ENCODE measurements at regions not wholly inside any gene's neighbourhood (a gene's known extent, or its start where the extent isn't known, plus 50 kb on each side); places are given as distances from the start of the nearest gene placed in this dataset.
"Not testable (repeated sequence)": the region's sequence is repeated elsewhere in the genome, so short reads cannot be mapped to it uniquely, and the experiment has no call there.

DNA sequence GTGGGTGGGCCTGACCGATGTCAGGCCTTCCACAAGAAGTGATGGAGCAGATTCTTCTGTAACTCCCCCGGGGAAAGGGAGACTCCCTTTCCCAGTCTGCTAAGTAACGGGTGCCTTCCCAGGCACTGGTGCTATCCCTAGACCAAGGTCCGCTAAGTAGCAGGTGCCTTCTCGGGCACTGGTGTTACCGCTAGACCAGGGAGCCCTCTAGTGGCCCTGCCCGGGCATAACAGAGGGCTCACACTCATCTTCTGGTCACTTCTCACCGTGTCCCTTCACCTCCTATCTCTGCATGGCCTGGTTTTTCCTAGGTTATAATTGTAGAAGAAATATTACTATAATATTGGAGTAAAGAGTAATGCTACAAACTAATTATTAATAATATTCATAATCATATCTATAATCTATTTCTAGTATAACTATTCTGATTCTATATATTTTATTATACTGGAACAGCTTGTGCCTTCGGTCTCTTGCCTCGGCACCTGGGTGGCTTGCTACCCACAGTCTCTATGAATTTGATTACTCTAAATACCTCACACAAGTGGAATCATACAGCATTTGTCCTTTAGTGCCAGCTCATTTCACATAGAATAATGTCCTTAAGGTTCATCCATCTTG lies 1378.7 kb downstream of the XPNPEP1 start:
- no peaks in the 10 kb centered on the region for H3K36me3 ChIP-seq
- H3K4me3 ChIP-seq: no peak overlapping the region
- H3K27ac ChIP-seq: no peak overlapping the region
- H3K9me3 ChIP-seq (ENCODE audit: low read depth): no peaks in the 10 kb centered on the region
- peak; percentile 70 to 72 for DNase-seq (ENCODE audit: low read depth in 1 of 2, low spot score in 1 of 2)
- H3K27me3 ChIP-seq: no peaks in the 10 kb centered on the region
- H3K4me1 ChIP-seq (ENCODE audit: low read depth): no peaks in the 10 kb centered on the region
- TF ChIP-seq, protein P1, sequence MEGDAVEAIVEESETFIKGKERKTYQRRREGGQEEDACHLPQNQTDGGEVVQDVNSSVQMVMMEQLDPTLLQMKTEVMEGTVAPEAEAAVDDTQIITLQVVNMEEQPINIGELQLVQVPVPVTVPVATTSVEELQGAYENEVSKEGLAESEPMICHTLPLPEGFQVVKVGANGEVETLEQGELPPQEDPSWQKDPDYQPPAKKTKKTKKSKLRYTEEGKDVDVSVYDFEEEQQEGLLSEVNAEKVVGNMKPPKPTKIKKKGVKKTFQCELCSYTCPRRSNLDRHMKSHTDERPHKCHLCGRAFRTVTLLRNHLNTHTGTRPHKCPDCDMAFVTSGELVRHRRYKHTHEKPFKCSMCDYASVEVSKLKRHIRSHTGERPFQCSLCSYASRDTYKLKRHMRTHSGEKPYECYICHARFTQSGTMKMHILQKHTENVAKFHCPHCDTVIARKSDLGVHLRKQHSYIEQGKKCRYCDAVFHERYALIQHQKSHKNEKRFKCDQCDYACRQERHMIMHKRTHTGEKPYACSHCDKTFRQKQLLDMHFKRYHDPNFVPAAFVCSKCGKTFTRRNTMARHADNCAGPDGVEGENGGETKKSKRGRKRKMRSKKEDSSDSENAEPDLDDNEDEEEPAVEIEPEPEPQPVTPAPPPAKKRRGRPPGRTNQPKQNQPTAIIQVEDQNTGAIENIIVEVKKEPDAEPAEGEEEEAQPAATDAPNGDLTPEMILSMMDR (IDR thresholded peaks at IDR 0.05; ENCODE audit: low read depth, low read length): peak; percentile 92

DNA sequence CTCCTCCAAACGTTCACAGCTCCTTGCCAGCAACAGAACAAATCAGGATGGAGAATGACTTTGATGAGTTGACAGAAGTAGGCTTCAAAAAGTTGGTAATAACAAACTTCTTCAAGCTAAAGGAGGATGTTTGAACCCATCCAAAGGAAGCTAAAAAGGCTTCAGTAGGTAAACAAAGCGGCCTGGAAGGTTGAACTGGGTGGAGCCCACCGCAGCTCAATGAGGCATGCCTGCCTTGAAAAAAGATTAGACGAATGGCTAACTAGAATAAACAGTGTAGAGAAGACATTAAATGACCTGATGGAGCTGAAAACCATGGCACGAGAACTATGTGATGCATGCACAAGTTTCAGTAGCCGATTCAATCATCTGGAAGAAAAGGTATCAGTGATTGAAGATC lies 1369.0 kb upstream of the SORCS1 start:
- H3K9me3 ChIP-seq (ENCODE audit: low read depth); DNase-seq (ENCODE audit: low read depth in 1 of 2, low spot score in 1 of 2); H3K27ac ChIP-seq; H3K4me1 ChIP-seq (ENCODE audit: low read depth); H3K4me3 ChIP-seq; H3K27me3 ChIP-seq; H3K36me3 ChIP-seq: not testable (repeated sequence)

DNA sequence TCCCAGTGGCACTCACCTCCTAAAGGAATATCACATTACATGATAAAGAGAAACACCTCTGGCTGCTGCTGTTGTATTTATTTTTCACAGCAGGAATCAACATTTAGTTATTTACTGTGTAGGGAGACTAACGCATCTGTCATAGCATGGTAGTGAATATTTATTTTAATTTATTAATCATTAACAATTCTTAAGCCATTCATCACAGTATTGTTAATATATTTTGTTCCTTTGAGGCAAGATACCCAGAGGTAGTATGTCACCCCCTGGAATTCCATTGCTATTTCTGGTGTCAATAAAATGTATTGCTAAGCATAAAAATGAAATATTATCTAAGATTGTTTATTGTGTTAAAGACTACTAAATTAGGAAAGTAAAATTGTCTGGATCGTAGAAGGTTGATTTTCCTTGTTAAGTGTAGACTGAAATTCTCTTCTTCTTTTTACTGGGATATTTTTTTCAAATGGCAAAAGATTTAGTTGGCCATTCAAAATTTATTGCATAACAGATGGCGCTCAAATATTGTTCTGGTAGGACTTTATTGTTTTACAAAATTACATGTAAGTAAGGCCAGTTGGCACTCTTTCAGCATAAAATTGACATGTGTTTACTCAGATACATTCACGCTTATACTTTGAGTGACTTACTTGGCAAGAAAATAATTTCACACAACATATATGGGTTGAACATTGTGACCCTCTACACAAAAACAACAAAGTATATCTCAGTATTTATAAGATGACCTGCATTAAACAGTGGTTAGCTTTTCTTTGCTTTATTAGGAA lies 1358.7 kb upstream of the SORCS1 start:
- Histone ChIP-seq H3K27me3 (no peaks in the 10 kb centered on the region), H3K4me1 (ENCODE audit: low read depth) (no peaks in the 10 kb centered on the region), H3K36me3 (no peaks in the 10 kb centered on the region), H3K4me3 (no peak overlapping the region), H3K27ac (no peak overlapping the region), H3K9me3 (ENCODE audit: low read depth) (no peaks in the 10 kb centered on the region)
- DNase-seq (ENCODE audit: low read depth in 1 of 2, low spot score in 1 of 2): no peak
- TF ChIP-seq, protein P1 (IDR thresholded peaks at IDR 0.05; ENCODE audit: low read depth, low read length): no peak

DNA sequence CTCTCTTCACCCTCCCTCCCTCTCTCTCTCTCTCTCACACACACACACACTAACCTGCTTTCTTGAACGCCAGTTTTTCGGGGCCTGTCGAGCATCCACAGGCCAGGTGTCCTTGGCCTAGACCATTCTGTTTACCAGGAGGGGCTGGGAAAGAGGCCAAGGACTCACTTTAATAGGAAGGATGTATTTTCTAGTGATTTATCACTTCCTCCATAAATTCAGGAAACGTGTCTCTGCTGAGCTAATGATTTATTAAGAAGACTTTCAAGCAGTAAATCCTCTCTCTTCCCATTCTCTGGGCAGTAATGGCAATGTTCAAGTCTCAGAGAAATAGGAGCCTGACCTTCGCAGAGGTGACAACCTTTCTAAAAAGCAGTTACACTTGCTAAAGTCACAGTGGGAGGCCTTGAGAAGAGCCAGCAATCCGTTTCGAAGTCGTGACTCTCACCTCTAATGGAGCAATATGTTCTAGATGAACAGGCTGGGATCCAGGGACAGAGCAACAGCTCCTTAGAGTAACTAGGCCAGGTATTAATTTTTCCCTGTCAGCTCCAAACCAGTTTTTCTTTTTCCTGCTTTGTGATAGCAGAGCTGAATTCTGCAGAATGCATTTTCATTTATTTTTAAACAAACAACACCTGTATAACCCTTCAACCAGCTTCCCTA lies 1357.5 kb upstream of the SORCS1 start:
- H3K36me3 ChIP-seq: no peaks in the 10 kb centered on the region
- DNase-seq (ENCODE audit: low read depth in 1 of 2, low spot score in 1 of 2): no peak

DNA sequence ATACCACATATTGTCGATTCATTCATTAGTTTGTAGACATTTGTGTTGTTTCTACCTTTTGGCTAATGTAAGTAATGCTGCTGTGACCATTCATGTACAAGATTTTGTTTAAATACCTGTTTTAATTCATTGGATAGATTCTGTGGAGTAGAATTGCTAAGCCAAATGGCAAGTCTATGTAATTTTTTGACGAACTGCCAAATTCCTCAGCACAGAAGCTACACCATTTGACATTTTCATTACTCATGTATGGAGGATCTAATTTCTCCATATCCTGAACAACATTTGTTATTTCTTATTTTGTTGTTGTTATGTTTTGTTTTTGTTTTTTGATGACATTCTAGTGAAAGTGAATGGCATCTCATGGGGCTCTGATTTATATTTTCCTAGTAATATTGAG lies 1351.3 kb upstream of the SORCS1 start:
- Histone ChIP-seq H3K4me3 (no peak overlapping the region), H3K27ac (no peak overlapping the region), H3K27me3 (no peaks in the 10 kb centered on the region), H3K36me3 (no peaks in the 10 kb centered on the region), H3K9me3 (ENCODE audit: low read depth) (no peaks in the 10 kb centered on the region), H3K4me1 (ENCODE audit: low read depth) (no peaks in the 10 kb centered on the region)
- no peak for DNase-seq (ENCODE audit: low read depth in 1 of 2, low spot score in 1 of 2)
- TF ChIP-seq, protein P1 (IDR thresholded peaks at IDR 0.05; ENCODE audit: low read depth, low read length): no peak

More for the DNA sequence above, 1357.5 kb upstream of the SORCS1 start:
- H3K4me3 ChIP-seq: no peak overlapping the region
- H3K27ac ChIP-seq: no peak overlapping the region
- TF ChIP-seq, protein P1 (IDR thresholded peaks at IDR 0.05; ENCODE audit: low read depth, low read length): no peak
- H3K4me1 ChIP-seq (ENCODE audit: low read depth): no peaks in the 10 kb centered on the region
- no peaks in the 10 kb centered on the region for H3K27me3 ChIP-seq
- no peaks in the 10 kb centered on the region for H3K9me3 ChIP-seq (ENCODE audit: low read depth)

DNA sequence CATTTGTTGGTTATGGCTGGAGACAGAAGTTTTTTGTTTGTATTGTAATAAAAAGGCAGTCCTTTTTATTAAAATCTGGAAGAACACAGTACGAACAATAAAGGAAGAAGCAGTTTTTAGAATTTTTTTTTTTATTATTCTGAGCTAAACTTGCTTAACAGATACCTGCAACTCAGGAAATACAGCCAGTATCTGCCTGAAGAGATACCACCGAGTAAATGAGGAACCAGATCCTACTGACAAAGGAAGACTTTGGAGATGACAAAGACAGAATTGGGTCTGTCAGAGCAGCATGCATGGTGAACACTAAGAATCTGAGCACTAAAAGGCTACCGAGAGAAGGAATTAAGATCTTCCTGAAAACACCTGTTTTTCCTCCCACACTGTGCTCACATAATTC lies 1335.9 kb upstream of the SORCS1 start:
- TF ChIP-seq, protein P1 (IDR thresholded peaks at IDR 0.05; ENCODE audit: low read depth, low read length): no peak
- H3K36me3 ChIP-seq: no peaks in the 10 kb centered on the region
- no peaks in the 10 kb centered on the region for H3K4me1 ChIP-seq (ENCODE audit: low read depth)
- no peaks in the 10 kb centered on the region for H3K27me3 ChIP-seq
- H3K9me3 ChIP-seq (ENCODE audit: low read depth): peaks cover 3% of the 10 kb centered on the region
- no peak for DNase-seq (ENCODE audit: low read depth in 1 of 2, low spot score in 1 of 2)
- no peak overlapping the region for H3K4me3 ChIP-seq
- no peak overlapping the region for H3K27ac ChIP-seq
